Left lung (tissue), 4 donors: ENCODE measurements at regions not wholly inside any gene's neighbourhood (a gene's known extent, or its start where the extent isn't known, plus 50 kb on each side); places are given as distances from the start of the nearest gene placed in this dataset.

Source experiments
- ATAC-seq: fragments of 200-7000 bp; cut with Tn5 transposase; one replicate; pipeline ENCODE4 v1.9.1; 2020; ENCODE audit warnings: moderate library complexity
- DNase-seq, 4 donors: peaks; one replicate each; pipeline ENCODE4 v3.0.0-alpha.2; 2013 to 2020
- H3K27ac ChIP-seq, 2 donors: fragments of 200-600 bp; sonication (generic) in 1 of 2; one replicate each; pipeline versions ENCODE4 v1.5.0 to v1.8.0; 2020 to 2021
- H3K27me3 ChIP-seq, 2 donors: fragments of 200-600 bp; sonication (generic) in 1 of 2; one replicate each; pipeline versions ENCODE4 v1.5.0 to v1.8.0; 2020 to 2021
- H3K36me3 ChIP-seq, 2 donors: fragments of 200-600 bp; sonication (generic) in 1 of 2; one replicate each; pipeline versions ENCODE4 v1.5.0 to v1.8.0; 2020 to 2021
- H3K4me1 ChIP-seq, 2 donors: fragments of 200-600 bp; one replicate each; pipeline ENCODE4 v1.8.0; 2021
- H3K4me3 ChIP-seq, 2 donors: fragments of 200-600 bp; sonication (generic) in 1 of 2; one replicate each; pipeline versions ENCODE4 v1.5.0 to v1.8.0; 2020 to 2021; ENCODE audit warnings: mild to moderate bottlenecking in 1 of 2
- H3K9me3 ChIP-seq, 2 donors: fragments of 200-600 bp; sonication (generic) in 1 of 2; one replicate each; pipeline versions ENCODE4 v1.5.0 to v1.8.0; 2020 to 2021
- intact Hi-C, 2 donors: fragments of 100-400 bp; cut with DNase I; formaldehyde crosslinking; loops; one replicate each; pipeline versions ENCODE4 v1.11.2 to v1.14.2; 2022
- TF ChIP-seq, protein P1 (sequence below), 2 donors: fragments of 200-600 bp; sonication (generic) in 1 of 2; IDR thresholded peaks; one replicate each; pipeline versions ENCODE4 v1.5.0 to v1.8.0; 2021; ENCODE audit warnings: antibody characterized with exemption in 2 of 2
- donor health status: DM: no; HTN: yes; CAD: no.
- donor health status: DM: no; HTN: no; CAD: no.

DNA sequence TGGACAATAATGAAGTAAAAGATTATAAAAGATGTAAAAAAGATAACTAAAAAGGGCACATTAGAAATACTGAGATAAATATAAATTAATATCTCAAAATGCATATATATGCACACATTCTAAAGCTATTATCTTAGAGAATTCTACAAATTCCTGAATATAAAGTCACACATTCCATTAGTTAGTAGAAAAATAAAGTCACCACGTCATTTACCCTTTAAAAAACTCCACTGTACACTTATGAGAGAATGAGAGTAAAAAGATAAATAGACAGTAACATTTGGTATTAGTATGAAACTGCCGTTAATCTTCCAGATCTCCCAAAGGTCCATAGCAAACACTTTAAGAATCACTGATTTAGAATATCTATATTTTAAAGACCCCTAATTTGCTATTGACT, 67.2 kb upstream of the IL15 start:
- ATAC-seq (no peak), DNase-seq (no peak)
- TF ChIP-seq, protein P1, sequence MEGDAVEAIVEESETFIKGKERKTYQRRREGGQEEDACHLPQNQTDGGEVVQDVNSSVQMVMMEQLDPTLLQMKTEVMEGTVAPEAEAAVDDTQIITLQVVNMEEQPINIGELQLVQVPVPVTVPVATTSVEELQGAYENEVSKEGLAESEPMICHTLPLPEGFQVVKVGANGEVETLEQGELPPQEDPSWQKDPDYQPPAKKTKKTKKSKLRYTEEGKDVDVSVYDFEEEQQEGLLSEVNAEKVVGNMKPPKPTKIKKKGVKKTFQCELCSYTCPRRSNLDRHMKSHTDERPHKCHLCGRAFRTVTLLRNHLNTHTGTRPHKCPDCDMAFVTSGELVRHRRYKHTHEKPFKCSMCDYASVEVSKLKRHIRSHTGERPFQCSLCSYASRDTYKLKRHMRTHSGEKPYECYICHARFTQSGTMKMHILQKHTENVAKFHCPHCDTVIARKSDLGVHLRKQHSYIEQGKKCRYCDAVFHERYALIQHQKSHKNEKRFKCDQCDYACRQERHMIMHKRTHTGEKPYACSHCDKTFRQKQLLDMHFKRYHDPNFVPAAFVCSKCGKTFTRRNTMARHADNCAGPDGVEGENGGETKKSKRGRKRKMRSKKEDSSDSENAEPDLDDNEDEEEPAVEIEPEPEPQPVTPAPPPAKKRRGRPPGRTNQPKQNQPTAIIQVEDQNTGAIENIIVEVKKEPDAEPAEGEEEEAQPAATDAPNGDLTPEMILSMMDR (IDR thresholded peaks at IDR 0.05): no peak
- Histone ChIP-seq H3K27me3 (no peaks in the 10 kb centered on the region), H3K4me3 (no peak overlapping the region), H3K9me3 (no peaks in the 10 kb centered on the region), H3K36me3 (no peaks in the 10 kb centered on the region), H3K4me1 (no peaks in the 10 kb centered on the region), H3K27ac (no peak overlapping the region)
- intact Hi-C loops: no loop called here

- ATAC-seq (no peak), DNase-seq (no peak)
- Histone ChIP-seq H3K27ac (no peak overlapping the region), H3K27me3 (no peaks in the 10 kb centered on the region), H3K4me1 (no peaks in the 10 kb centered on the region), H3K36me3 (no peaks in the 10 kb centered on the region), H3K9me3 (no peaks in the 10 kb centered on the region), H3K4me3 (no peak overlapping the region)
- TF ChIP-seq, protein P1 (IDR thresholded peaks at IDR 0.05): no peak
- intact Hi-C loops: no loop called here
These were observed 66.1 kb upstream of the IL15 start for GRCh38 chr4:141570290-141570689.

DNA sequence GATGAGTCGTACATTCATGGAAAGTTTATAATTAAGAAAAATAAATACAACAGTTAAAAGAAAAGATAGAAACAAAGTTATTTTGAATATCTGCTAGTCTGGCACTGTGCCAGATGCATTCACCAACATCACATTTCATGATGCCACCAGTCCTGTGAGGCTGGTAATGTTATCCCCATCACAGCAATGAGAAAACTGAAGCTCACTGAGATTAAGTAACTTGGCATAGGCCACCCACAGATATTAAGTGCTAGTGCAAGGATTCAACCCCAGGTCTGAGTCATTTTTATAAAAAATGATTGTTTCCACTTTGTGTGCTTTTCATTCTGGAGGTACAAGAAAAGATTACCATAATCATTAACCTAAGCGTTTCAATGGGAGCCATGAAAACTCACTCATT, 65.0 kb upstream of the IL15 start:
- DNase-seq (no peak), ATAC-seq (no peak)
- intact Hi-C loops: no loop called here
- H3K36me3 ChIP-seq: no peaks in the 10 kb centered on the region
- H3K27ac ChIP-seq: no peak overlapping the region
- TF ChIP-seq, protein P1 (IDR thresholded peaks at IDR 0.05): no peak
- no peak overlapping the region for H3K4me3 ChIP-seq
- H3K27me3 ChIP-seq: no peaks in the 10 kb centered on the region
- no peaks in the 10 kb centered on the region for H3K9me3 ChIP-seq
- H3K4me1 ChIP-seq: no peaks in the 10 kb centered on the region

DNA sequence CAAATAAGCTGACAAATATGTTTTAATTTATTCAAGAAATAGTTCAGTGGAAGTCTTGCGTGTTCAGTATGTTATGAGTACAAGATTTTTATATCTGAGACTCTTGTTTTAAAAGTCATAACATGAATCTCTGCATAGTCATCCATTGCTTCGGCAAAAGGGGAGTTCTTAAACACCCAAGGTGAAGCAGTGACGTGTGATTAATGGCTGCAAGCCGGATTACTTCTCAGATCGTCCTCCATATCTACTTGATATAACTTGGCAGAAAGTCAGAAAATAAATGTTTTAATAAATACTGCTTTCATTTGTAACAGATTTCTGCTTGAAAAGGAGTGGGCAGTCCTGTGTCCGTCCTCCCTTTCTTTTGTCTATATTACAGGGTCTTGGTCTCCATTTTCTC, 64.6 kb upstream of the IL15 start:
- Histone ChIP-seq H3K36me3 (no peaks in the 10 kb centered on the region), H3K4me1 (no peaks in the 10 kb centered on the region), H3K27me3 (no peaks in the 10 kb centered on the region), H3K9me3 (no peaks in the 10 kb centered on the region), H3K27ac (no peak overlapping the region), H3K4me3 (no peak overlapping the region)
- intact Hi-C loops: no loop called here
- TF ChIP-seq, protein P1 (IDR thresholded peaks at IDR 0.05): no peak
- no peak for DNase-seq
- no peak for ATAC-seq

- TF ChIP-seq, protein P1 (IDR thresholded peaks at IDR 0.05): no peak
- H3K4me3 ChIP-seq: no peak overlapping the region
- ATAC-seq (no peak), DNase-seq (no peak)
- H3K27me3 ChIP-seq: no peaks in the 10 kb centered on the region
- no peak overlapping the region for H3K27ac ChIP-seq
- H3K9me3 ChIP-seq: no peaks in the 10 kb centered on the region
- intact Hi-C loops: no loop called here
- H3K4me1 ChIP-seq: no peaks in the 10 kb centered on the region
- H3K36me3 ChIP-seq: no peaks in the 10 kb centered on the region
These were observed 62.7 kb upstream of the IL15 start for GRCh38 chr4:141573678-141574077.
